GM12878 (cell line): ENCODE measurements at regions not wholly inside any gene's neighbourhood (a gene's known extent, or its start where the extent isn't known, plus 50 kb on each side); places are given as distances from the start of the nearest gene placed in this dataset.

Experiments used
- CHD2 ChIP-seq: IDR thresholded peaks from 2 replicates; pipeline ENCODE4 v1.6.1; 2011; ENCODE audit warnings: low read depth, low read length, improper control_type of control experiment, borderline replicate concordance
- IRF4 ChIP-seq: IDR thresholded peaks from 2 replicates; pipeline ENCODE4 v1.6.1; 2011; ENCODE audit warnings: low read depth, low read length
- RCOR1 ChIP-seq: conservative IDR thresholded peaks from 2 replicates; pipeline ENCODE4 v1.6.1; 2012; ENCODE audit warnings: low read depth, low read length, improper control_type of control experiment
- SIN3A ChIP-seq: IDR thresholded peaks from 2 replicates; pipeline ENCODE4 v1.6.1; 2012; ENCODE audit warnings: low read depth, low read length, improper control_type of control experiment
- SUPT20H ChIP-seq: IDR thresholded peaks from 2 replicates; pipeline ENCODE4 v1.6.1; 2011; ENCODE audit warnings: low read depth, mild to moderate bottlenecking, low read length, moderate library complexity, borderline replicate concordance; ENCODE audit not compliant: control insufficient read depth
- SUZ12 ChIP-seq: fragments of 200-600 bp; sonication (generic); IDR thresholded peaks from one replicate; pipeline ENCODE4 v1.6.1; 2018; ENCODE audit warnings: antibody characterized with exemption, mild to moderate bottlenecking; ENCODE audit not compliant: unreplicated experiment
- ZNF24 ChIP-seq: fragments of 450-650 bp; IDR thresholded peaks from 2 replicates; pipeline ENCODE4 v1.6.1; 2017; ENCODE audit warnings: antibody characterized with exemption, mild to moderate bottlenecking

- TF ChIP-seq RCOR1 (no peak), SUPT20H (no peak), CHD2 (no peak), SUZ12 (no peak), ZNF24 (no peak), IRF4 (no peak), SIN3A (no peak)
Observed at GRCh38 chr2:105553538-105554196, 154.8 kb upstream of the FHL2 start.
